ENCODE measurements at regions not wholly inside any gene's neighbourhood (a gene's known extent, or its start where the extent isn't known, plus 50 kb on each side); places are given as distances from the start of the nearest gene placed in this dataset.
"Not testable (repeated sequence)": the region's sequence is repeated elsewhere in the genome, so short reads cannot be mapped to it uniquely, and the experiment has no call there.

DNA sequence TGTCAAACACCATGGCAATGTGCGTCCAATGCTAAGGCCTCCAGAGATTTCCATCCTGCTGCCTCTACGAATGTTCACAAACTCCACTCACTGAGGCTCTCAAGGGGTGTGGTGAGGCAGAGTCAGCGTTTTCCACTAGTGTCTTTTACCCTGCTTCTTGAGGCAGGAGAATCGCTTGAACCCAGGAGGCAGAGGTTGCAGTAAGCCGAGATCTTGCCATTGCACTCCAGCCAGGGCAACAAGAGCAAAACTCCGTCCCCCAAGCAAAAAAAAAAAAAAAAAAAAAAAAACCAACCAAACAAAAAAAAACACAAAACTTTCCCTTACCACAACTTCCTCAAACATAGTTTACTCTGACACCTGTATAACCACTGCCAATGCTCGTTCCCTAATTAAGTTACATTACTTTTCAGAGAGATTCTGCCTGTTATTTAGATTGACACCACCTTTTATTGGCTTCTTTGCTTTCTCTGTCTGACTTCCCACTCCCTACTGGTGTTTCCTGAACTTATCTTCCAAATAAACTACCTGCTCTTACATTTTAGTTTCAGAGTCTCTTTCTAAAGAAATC is 102.1 kb upstream of the ZNF746 start:
- DNase-seq, result no peak

DNA sequence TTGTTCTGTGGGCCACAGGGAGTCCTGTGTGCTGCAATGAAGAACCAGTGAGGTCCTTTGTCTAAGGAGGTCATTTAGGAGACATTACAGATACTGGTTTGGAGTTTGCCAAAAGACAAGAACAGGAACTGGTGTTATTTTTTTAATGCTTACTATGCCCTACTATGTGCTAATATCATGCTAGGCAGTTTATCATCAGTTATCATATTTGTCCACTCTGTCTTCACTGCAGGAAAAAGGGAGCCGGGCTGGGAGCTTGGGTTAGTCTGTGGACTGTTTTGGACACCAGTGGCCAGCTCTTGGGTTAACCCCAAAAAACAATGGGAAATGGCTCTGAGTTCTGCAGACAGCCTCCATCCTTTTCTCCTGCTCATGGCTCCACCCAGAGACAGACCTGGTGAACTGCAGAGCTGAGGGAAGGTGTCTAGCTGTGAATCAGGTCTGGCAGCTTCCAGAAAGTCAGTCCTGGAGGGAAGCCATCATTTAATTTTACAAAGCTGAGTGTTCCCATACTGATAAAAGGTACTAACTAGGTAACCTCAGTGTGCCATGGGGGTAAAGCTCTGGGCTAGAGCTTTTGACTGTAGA is 101.2 kb upstream of the ZNF746 start:
- no peak for DNase-seq

DNA sequence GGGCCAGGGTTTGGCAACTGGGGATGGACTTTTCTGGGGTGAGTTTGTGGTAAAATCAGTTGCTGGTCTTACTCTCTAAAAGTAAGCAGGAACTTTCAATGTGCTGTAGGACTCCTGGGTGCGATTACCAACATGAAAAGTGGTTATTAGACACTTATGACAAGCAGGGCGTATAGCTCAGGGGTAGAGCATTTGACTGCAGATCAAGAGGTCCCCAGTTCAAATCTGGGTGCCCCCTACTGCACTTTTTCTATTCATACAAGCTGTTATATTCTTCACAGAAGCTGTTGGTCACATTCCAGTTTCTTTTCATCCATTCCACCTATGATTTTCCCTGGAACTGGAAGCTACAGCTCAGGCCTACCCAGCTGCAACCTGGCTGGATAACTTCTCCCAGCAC is 100.2 kb upstream of the ZNF746 start:
- not testable (repeated sequence) for DNase-seq

DNA sequence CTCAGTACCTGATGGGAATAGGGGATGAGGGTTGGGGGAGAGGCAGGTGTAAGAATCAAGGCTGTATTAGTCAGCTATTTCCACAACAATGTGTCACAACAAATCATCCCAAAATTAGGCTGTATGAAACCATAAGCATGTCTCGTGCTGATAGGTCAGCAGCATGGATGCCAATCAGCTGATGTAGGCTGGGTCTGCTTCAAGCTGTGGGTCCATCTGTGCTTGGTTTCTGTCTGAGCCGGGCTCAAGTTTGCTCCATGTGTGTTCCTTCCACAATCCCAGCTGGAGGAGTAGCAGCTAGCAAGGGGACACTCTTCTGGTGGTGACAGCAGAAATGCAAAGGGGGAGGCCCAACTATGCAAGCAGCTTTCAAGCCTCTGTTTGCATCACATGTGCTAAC is 97.9 kb upstream of the ZNF746 start:
- DNase-seq, result no peak

DNA sequence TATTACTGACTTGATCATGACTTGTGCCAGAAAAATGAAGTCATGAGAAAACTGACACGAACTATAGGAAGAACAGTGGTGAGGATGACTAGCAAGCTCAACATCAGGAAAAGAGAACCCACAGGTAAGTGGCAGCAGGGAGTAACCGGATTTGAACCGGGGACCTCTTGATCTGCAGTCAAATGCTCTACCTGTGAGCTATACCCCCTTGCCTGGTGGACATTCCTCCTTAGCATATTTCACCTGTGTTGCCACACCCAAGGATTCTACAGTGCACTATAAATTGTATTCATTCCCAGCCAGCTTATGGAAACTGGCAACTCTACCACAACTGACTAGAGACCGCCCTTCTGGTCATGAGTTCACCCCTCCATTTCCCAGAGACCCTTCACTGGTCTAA is 97.5 kb upstream of the ZNF746 start:
- no peak for DNase-seq

DNA sequence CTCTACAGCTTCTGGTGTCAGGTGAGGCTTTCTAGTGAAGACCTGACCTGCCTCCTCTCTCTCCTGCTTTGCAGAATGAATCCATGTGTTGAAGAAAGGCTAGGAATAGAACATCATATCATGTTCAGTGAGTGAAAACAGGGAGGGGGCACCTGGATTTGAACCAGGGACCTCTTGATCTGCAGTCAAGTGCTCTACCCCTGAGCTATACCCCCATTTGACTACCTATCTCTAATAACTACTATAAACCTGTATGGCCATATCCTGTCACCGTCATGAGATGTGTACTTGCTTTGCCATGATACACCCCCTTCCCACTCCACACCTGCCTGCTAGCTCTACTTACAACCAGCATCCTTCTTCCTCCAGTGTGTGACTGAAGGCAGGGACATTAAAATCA is 91.3 kb upstream of the ZNF746 start:
- no peak for DNase-seq

DNA sequence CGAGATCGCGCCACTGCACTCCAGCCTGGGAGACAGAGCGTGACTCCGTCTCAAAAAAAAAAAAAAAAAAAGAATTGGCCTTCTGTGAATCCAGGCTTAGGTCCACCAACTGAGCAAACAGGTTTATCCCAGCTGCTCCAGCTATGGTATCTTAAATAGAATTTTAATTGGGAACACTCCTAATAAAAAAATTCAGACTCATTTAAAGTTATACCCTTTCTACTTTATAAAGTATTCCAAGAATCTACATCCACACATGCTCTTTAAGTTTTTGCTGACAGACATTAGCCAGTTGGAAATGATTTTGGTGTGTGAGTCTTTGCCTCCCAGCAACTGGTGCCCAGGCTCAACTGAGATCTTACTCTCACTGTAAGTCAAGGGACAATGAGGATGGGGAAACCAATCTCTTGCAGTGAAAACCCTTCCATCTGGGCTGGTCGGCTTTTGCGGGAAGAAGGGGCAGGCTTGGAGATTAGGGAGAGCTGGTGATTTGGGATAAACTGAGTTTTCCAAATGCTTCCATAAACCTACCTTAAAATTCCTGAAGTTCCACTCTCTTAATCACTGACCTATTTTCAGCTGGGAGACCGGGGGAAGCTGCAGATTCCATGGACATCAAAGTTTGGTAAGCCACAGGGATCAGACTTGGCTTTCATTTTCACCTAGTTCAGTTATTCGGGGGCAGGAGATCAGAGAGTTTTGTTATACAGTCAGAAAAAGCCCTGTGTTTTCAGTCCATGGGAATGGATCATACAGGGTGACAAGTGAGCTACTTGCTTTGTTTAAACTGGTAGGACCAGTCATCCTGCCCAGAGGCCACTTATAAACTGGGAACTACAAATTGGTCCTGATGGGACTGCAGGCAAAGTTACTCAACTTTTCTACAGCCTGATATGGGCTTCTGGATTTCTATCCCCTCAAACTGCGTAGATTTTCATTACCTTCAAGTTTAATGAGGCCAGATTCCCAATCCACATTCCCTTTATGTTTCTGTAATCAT is 89.3 kb upstream of the ZNF746 start:
- no peak for DNase-seq

GRCh38 chr7:149584530-149584929 is 86.9 kb upstream of the ZNF746 start:
- DNase-seq, result no peak

- DNase-seq, result no peak
Measured at GRCh38 chr7:149584009-149584408, 86.4 kb upstream of the ZNF746 start.

- DNase-seq, result no peak
Measured at GRCh38 chr7:149580328-149580727, 82.7 kb upstream of the ZNF746 start.

- not testable (repeated sequence) for DNase-seq
Measured at GRCh38 chr7:149579365-149579764, 81.8 kb upstream of the ZNF746 start.

- DNase-seq, result not testable (repeated sequence)
Measured at GRCh38 chr7:149574428-149574827, 76.8 kb upstream of the ZNF746 start.

- DNase-seq, result no peak
Measured at GRCh38 chr7:149573519-149573918, 75.9 kb upstream of the ZNF746 start.

DNA sequence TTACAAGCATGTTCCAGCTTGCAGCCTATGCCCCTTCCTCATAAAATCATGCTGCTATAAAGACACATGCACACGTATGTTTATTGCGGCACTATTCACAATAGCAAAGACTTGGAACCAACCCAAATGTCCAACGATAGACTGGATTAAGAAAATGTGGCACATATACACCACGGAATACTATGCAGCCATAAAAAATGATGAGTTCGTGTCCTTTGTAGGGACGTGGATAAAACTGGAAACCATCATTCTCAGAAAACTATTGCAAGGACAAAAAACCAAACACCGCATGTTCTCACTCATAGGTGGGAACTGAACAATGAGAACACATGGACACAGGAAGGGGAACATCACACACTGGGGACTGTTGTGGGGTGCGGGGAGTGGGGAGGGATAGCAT is 75.3 kb upstream of the ZNF746 start:
- DNase-seq, result not testable (repeated sequence)

DNA sequence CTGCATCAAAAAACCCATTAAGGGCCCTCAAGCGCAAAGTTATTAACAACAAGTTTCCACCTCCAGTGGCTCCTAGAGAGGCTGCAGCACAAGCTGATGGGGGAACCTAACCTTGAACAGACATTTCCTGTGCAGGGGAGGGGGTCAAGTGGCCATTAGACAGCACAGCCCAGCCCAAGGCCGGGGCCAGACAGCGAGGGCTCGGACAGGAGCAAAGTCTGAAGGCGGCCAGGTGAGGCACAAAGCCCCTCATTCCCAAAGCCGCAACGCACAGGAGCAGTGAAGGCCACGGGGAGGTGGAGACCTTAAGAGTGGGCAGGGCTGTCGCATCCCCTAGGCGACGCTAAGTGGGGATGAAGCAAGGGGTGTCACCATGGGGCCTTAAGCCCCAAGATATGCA is 73.2 kb upstream of the ZNF746 start:
- no peak for DNase-seq

DNA sequence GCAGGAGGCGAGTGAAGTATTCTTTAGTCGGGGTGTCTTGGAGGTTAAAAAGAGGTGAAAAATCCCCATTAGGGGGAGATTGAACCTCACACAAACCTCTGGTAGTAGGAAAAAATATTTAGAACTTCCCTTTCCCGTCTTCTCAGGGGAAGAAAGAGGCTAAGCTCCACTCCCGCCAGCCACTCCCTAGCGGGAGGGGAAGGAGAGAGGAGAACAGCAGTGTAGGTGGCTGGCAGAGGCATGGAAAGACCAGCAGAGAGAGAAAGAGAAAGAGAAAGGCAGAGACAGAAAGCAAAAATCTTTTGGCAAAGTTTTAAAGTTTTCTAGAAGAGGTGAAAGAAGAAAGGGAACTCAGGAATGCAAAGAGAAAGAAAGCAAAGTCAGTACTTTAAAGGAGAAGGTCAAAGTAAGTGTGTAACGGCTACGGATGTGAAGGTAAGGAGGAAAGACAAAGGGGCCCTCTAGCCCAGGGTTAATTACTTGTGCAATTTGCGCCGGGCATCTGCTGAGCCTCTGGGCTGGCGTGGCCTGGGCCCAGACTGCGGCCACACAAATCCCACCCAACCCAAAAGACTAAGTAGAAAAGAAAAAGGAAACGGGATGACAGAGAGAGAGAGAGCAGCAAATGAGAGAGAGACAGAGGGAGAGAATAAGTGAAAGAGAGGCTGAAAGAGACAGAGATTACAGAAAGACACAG is 72.3 kb upstream of the ZNF746 start:
- no peak for DNase-seq

DNA sequence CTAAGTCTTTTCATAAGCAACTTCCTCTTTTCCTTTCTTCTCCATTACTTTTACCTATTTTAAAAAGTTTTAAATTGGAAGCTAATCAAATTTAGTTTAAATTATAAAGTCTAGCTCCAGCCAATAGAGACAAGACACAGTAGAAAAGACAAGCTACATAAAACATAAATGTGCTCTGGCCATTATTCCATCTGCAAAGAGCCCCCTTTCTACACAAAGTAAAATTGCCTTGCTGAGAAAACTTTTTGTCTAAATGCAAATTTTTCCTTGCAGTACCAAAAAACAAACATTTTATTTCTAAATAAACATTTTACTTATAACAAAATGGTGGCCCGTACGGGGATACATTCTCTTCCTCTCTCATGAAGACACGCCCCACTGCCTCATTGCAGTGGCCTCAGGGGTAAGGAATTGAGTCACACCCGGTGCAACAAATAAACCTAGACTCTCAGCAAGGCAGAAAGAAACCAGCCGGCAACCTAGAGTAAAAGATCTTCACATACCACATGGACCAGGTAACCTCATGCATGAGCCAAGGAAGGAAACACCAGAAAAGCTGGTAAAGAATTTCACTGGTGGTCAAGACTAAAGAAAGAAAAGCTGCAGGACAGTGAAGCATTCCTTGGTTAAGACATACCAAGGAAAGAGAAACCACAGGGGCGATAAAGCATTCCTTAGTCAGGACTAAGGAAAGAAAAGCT is 71.6 kb upstream of the ZNF746 start:
- DNase-seq, result no peak

GRCh38 chr7:149568218-149568617 is 70.6 kb upstream of the ZNF746 start:
- no peak for DNase-seq

- DNase-seq, result no peak
Measured at GRCh38 chr7:149566103-149566502, 68.5 kb upstream of the ZNF746 start.

DNA sequence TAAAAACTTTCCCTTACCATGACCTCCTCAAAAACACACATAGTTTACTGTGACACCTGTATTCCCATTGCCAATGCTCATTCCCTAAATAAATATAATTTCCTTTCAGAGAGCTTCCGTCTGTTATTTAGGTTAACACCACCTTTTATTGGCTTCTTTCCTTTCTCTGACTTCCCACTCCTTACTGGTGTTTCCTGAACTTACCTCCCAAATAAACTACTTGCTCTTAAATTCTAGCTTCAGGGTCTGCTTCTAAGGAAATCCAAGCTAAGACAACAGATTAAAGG is 67.4 kb upstream of the ZNF746 start:
- DNase-seq, result no peak

GRCh38 chr7:149564340-149565095 is 66.9 kb upstream of the ZNF746 start:
- DNase-seq, result no peak

GRCh38 chr7:149562602-149563001 is 65.0 kb upstream of the ZNF746 start:
- DNase-seq, result no peak
